HG03571 (cell line): ENCODE measurements at regions not wholly inside any gene's neighbourhood (a gene's known extent, or its start where the extent isn't known, plus 50 kb on each side); places are given as distances from the start of the nearest gene placed in this dataset.

Experiments
- ATAC-seq: cut with Tn5 transposase; IDR thresholded peaks from one replicate; pipeline ENCODE4 v1.9.1; 2021; ENCODE audit not compliant: unreplicated experiment

DNA sequence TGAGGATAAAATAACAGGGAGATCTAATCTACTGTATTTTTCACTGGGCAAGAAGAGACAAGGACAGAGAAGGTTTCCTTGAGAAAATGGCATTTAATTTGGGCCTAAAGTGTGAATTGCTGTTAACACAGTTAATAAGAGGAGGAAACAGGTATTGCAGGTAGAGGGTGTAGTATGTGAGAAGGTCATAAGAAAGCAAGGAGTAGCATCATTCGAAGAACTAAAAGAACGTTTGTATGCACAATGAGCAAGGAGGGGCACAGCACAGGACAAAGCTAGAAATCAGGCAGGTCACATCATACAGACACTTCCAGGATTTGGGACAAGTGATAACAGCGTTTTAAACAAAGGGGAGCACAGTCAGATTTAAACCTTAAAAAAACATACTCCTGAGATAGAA lies 85.1 kb upstream of the PLEKHA5 start:
- ATAC-seq = no peak

DNA sequence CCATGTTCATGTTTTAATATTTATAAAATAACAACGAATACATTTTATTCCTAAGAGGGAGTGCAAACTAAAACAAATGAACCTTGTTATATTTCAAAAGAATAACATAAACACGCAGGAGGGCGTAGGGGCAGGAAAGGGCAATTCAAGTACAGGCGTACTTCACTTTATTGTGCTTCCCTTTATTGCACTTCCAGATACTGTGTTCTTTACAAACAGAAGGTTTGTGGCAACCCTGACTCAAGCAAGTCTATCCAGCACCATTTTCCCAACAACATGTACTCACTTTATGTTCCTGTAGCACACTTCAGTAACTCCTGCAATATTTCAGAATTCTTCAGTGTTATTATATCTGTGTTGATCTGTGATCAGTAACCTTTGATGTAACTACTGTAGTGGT lies 84.6 kb upstream of the PLEKHA5 start:
- ATAC-seq = no peak

DNA sequence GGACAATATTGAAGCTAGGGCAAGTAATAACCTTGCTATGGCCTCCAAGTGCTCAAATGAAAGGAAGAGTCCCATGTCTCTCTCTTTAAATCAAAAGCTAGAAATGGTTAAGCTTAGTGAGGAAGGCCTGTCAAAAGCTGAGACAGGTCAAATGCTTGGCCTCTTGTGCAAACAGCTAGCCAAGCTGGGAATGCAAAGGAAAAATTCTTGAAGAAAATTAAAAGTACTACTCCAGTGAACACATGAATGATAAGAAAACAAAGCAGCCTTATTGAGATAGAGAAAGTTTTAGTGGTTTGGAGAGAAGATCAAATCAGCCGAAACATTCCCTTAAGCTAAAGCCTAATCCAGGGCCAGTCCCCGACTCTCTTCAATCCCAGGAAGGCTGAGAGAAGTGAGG lies 84.1 kb upstream of the PLEKHA5 start:
- ATAC-seq = no peak

DNA sequence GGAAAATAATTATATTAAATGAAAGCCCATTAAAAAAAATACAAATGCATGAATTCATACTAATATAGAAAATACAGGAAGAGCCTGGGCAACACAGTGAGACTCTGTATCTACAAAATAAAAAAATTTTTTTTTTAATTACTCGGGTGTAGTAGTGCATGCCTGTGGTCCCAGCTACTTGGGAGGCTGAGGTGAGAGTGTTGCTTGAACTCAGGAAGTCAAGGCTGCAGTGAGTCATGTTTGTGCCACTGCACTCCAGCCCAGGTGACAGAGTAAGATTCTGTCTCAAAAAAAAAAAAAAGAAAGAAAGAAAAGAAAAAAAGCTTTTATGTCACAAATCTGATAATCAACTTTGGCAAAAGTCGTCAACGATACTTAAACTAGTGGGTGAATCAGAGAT lies 80.6 kb upstream of the PLEKHA5 start:
- no peak for ATAC-seq

DNA sequence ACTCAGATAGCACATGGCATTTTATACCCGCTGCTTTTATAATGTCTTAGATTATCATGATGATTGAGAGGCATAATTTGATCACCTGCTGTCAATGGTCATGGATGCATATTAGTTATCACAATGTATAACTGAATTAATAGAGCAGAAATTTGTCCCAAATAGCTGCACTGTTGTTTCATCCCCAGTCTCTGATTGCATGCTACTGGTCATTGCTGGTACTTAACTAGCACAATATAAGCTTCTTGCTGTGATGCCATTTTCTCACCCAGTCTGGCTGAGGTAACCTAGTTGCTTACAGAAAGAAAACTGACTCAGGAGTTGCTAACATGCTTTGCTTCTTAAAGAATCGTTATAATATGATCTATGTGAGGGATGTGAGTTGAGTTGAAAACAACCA lies 76.8 kb upstream of the PLEKHA5 start:
- no peak for ATAC-seq

GRCh38 chr12:19053218-19053617 lies 76.3 kb upstream of the PLEKHA5 start:
- no peak for ATAC-seq

GRCh38 chr12:19054035-19054434 lies 75.5 kb upstream of the PLEKHA5 start:
- no peak for ATAC-seq

DNA sequence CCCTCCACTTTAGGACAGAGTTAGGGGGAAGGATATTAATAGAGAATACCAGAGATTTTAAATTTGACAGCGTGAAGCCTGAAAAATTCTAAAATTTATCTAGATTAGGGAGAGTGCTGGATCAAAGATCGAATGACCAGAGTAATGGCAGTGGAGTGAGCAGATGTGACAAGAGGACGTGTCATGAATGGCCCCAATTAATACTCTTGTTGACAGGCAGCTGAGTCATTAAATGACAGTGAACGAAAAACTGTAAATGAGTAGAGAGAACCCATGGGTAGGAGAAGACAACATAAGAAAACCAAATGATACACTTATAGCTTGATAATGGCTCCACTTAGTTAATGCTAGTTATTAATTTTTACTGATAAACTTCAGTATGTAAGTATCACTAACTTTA lies 73.9 kb upstream of the PLEKHA5 start:
- ATAC-seq = no peak

DNA sequence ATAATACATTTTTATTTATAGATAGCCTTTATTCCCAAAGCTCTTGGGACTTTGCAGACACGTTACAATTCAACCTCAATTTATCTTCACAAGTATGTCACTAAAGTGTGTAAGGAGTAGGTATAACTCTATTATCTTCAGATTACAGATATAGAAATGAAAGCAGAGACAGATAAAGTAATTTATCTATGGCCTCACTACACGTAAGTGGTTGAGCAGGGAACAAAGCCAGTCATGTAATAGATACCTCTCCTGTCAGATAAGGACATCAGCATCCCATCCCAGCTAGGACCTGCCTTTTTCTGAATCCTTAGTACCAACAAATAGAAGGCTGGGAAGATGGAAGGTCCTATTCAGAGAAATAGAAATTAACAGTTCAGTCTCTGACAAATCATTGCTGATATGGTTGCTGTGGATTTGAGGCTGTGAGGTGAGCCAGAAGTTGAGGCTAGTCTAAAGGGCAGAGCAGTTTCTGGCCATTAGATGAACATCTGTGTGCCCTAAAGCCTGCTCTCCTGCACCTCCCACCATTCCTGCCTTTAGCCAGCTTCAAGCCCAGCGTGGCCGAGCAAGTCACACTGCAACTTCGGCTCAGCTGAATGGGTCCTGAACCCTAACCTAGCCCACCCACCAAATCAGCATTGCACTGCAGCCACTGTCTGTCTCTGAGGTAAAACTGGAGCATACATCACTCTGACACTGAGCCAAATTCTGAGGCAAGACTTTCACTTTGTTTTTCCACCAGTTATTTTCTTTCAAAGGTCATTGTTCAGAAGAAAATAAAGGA lies 71.1 kb upstream of the PLEKHA5 start:
- ATAC-seq = no peak

GRCh38 chr12:19064713-19065112 lies 64.8 kb upstream of the PLEKHA5 start:
- no peak for ATAC-seq

GRCh38 chr12:19065223-19065622 lies 64.3 kb upstream of the PLEKHA5 start:
- ATAC-seq = no peak

GRCh38 chr12:19065871-19066270 lies 63.7 kb upstream of the PLEKHA5 start:
- no peak for ATAC-seq

DNA sequence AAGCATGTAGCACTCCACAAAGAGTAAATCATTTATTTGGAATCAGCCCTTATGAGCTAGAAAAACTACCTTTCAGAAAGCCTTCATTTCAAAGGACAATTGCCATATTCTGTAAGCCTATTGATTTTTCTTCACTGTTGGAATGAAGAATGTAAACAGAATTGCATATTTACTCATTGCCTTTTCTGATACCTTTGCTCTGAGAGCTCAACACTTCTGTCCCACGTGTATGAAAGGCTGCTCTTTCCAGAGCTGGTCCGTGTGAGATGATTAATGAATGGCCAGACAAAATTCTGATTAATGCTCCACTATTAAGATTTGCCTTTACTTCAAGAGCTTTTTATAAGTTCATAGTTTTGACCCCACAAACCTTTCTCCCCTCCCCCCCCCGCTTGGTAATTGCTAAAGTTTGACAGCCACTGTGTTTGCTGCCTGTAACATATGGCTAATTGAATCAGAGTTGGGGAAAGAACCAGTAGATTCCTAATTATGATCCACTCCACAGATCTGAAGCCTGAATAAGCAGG lies 63.0 kb upstream of the PLEKHA5 start:
- no peak for ATAC-seq

GRCh38 chr12:19068137-19068536 lies 61.4 kb upstream of the PLEKHA5 start:
- no peak for ATAC-seq

- no peak for ATAC-seq
Measured at GRCh38 chr12:19070341-19070740, 59.2 kb upstream of the PLEKHA5 start.

GRCh38 chr12:19074700-19075099 lies 54.8 kb upstream of the PLEKHA5 start:
- no peak for ATAC-seq

DNA sequence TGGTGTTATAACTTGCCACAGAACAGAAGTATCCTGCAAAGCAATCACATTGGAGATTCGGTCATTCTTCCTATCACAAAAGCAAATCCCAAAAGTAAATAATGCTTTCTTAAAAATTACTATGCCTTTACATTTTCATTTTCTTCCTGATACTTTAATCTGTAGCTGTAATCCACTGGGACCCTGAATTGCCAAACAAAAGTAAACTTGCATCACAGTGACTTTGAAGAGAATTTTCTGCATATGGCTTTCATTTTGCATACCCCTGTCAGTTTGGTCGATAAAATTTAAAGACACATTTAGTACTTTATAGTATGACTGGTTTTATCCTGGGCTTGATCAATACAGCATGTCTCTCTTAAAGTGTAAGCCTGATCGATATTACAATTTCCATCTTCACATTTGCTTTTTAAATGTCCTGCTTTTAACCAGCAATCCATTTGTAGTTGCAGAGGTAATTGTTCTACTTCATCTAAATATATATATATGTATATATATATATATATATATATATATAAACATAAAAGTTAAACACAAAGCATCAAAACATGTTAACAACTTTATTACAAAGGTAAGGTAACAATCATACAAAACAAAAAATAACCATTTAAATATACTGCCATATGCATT lies 53.7 kb upstream of the PLEKHA5 start:
- ATAC-seq = no peak
